H9 (cell line): ENCODE measurements at regions not wholly inside any gene's neighbourhood (a gene's known extent, or its start where the extent isn't known, plus 50 kb on each side); places are given as distances from the start of the nearest gene placed in this dataset.
"Not testable (repeated sequence)": the region's sequence is repeated elsewhere in the genome, so short reads cannot be mapped to it uniquely, and the experiment has no call there.

Experiments
- DNase-seq: peaks from one replicate; pipeline ENCODE4 v3.0.0-alpha.2; 2017
- H2AFZ ChIP-seq: one replicate; pipeline ENCODE4 v1.6.1; 2013; ENCODE audit warnings: mild to moderate bottlenecking, low read length, control low read depth, moderate library complexity
- H2AK5ac ChIP-seq: 2 replicates; pipeline ENCODE4 v1.6.1; 2013; ENCODE audit warnings: low read length, control low read depth, mixed read lengths; ENCODE audit not compliant: insufficient read length
- H2BK120ac ChIP-seq: one replicate; pipeline ENCODE4 v1.6.1; 2013; ENCODE audit warnings: low read depth, mild to moderate bottlenecking, low read length, control low read depth, inconsistent platforms; ENCODE audit not compliant: poor library complexity, severe bottlenecking
- H2BK12ac ChIP-seq: 2 replicates; pipeline ENCODE4 v1.6.1; 2013; ENCODE audit warnings: low read length, control low read depth, mixed read lengths, low read depth; ENCODE audit not compliant: insufficient read length
- H2BK15ac ChIP-seq: 2 replicates; pipeline ENCODE4 v1.6.1; 2013; ENCODE audit warnings: low read depth, low read length, control low read depth
- H2BK20ac ChIP-seq: one replicate; pipeline ENCODE4 v1.6.1; 2013; ENCODE audit warnings: low read depth, mild to moderate bottlenecking, low read length, control low read depth, inconsistent platforms; ENCODE audit not compliant: poor library complexity, severe bottlenecking
- H2BK5ac ChIP-seq: 2 replicates; pipeline ENCODE4 v1.6.1; 2013; ENCODE audit warnings: low read length, control low read depth, mixed read lengths; ENCODE audit not compliant: insufficient read length
- H3K14ac ChIP-seq: 2 replicates; pipeline ENCODE4 v1.6.1; 2013; ENCODE audit warnings: low read length, control low read depth; ENCODE audit not compliant: insufficient read depth
- H3K18ac ChIP-seq: 2 replicates; pipeline ENCODE4 v1.6.1; 2013; ENCODE audit warnings: low read depth, mild to moderate bottlenecking, mixed read lengths, low read length, control low read depth; ENCODE audit not compliant: insufficient read length
- H3K23ac ChIP-seq: 2 replicates; pipeline ENCODE4 v1.6.1; 2013; ENCODE audit warnings: low read length, control low read depth, mixed read lengths, low read depth; ENCODE audit not compliant: insufficient read length
- H3K23me2 ChIP-seq: 2 replicates; pipeline ENCODE4 v1.6.1; 2013; ENCODE audit warnings: low read depth, mild to moderate bottlenecking, mixed read lengths, low read length, control low read depth; ENCODE audit not compliant: insufficient read length, poor library complexity, severe bottlenecking
- H3K27ac ChIP-seq: 2 replicates; pipeline ENCODE4 v1.5.1; 2013; ENCODE audit warnings: low read length, control low read depth, mixed read lengths, low read depth; ENCODE audit not compliant: insufficient read length
- H3K27me3 ChIP-seq: 2 replicates; pipeline ENCODE4 v1.6.1; 2013; ENCODE audit warnings: low read length, control low read depth, inconsistent platforms; ENCODE audit not compliant: insufficient read depth
- H3K4ac ChIP-seq: 2 replicates; pipeline ENCODE4 v1.6.1; 2013; ENCODE audit warnings: low read depth, mild to moderate bottlenecking, control low read depth, inconsistent platforms, low read length, moderate library complexity
- H3K4me1 ChIP-seq: 2 replicates; pipeline ENCODE4 v1.6.1; 2013; ENCODE audit warnings: low read length, control low read depth, inconsistent platforms; ENCODE audit not compliant: insufficient read depth
- H3K4me2 ChIP-seq: 2 replicates; pipeline ENCODE4 v1.6.1; 2013; ENCODE audit warnings: low read length, control low read depth, mixed read lengths; ENCODE audit not compliant: insufficient read length, insufficient read depth
- H3K56ac ChIP-seq: 2 replicates; pipeline ENCODE4 v1.6.1; 2013; ENCODE audit warnings: low read depth, mild to moderate bottlenecking, mixed read lengths, low read length, control low read depth; ENCODE audit not compliant: insufficient read length
- H3K79me1 ChIP-seq: 2 replicates; pipeline ENCODE4 v1.6.1; 2013; ENCODE audit warnings: low read depth, mild to moderate bottlenecking, moderate library complexity, low read length, control low read depth, inconsistent platforms; ENCODE audit not compliant: insufficient read depth, poor library complexity, severe bottlenecking
- H3K79me2 ChIP-seq: 2 replicates; pipeline ENCODE4 v1.6.1; 2013; ENCODE audit warnings: low read length, control low read depth, inconsistent platforms; ENCODE audit not compliant: insufficient read depth
- H3K9ac ChIP-seq: 2 replicates; pipeline ENCODE4 v1.6.1; 2013; ENCODE audit warnings: low read length, control low read depth, mixed read lengths; ENCODE audit not compliant: insufficient read length; ENCODE audit errors: extremely low read depth
- H3K9me3 ChIP-seq: one replicate; pipeline ENCODE4 v1.6.1; 2013; ENCODE audit warnings: low read depth, low read length, inconsistent platforms; ENCODE audit not compliant: control insufficient read depth
- H3T11ph ChIP-seq: one replicate; pipeline ENCODE4 v1.6.1; 2013; ENCODE audit warnings: mild to moderate bottlenecking, low read length, control low read depth, inconsistent platforms
- H4K20me1 ChIP-seq: one replicate; pipeline ENCODE4 v1.6.1; 2013; ENCODE audit not compliant: control insufficient read depth, insufficient read length, insufficient read depth
- H4K5ac ChIP-seq: 2 replicates; pipeline ENCODE4 v1.6.1; 2013; ENCODE audit warnings: low read depth, mild to moderate bottlenecking, mixed read lengths, low read length, control low read depth; ENCODE audit not compliant: insufficient read length
- H4K8ac ChIP-seq: replicated peaks from 2 replicates; pipeline ENCODE4 v1.6.1; 2013; ENCODE audit warnings: low read length, control low read depth, mixed read lengths, low read depth; ENCODE audit not compliant: insufficient read length
- H4K91ac ChIP-seq: 2 replicates; pipeline ENCODE4 v1.6.1; 2013; ENCODE audit warnings: low read depth, mild to moderate bottlenecking, moderate library complexity, mixed read lengths, low read length, control low read depth; ENCODE audit not compliant: insufficient read length
- H3K27ac Mint-ChIP-seq, 3 experiments: 2 replicates in 2 of 3; 3 replicates in 1 of 3; pipeline ENCODE4 v1.8.0; 2020 to 2021; ENCODE audit warnings: mixed read lengths in 3 of 3, mild to moderate bottlenecking in 1 of 3, moderate library complexity in 1 of 3
- H3K27me3 Mint-ChIP-seq: 2 replicates; pipeline ENCODE4 v1.8.0; 2021; ENCODE audit warnings: low read depth, mild to moderate bottlenecking, moderate library complexity, mixed read lengths
- H3K36me3 Mint-ChIP-seq, 3 experiments: 2 replicates in 2 of 3; 3 replicates in 1 of 3; pipeline ENCODE4 v1.8.0; 2020 to 2021; ENCODE audit warnings: low read depth in 3 of 3, mixed read lengths in 3 of 3; ENCODE audit not compliant: insufficient read depth in 1 of 3
- H3K4me1 Mint-ChIP-seq, 2 experiments: 2 replicates each; pipeline ENCODE4 v1.8.0; 2020; ENCODE audit warnings: mixed read lengths in 2 of 2
- H3K4me3 Mint-ChIP-seq, 2 experiments: 2 replicates in 1 of 2; 3 replicates in 1 of 2; pipeline ENCODE4 v1.8.0; 2020 to 2021; ENCODE audit warnings: mild to moderate bottlenecking in 2 of 2, mixed read lengths in 2 of 2, moderate library complexity in 1 of 2
- H3K9me3 Mint-ChIP-seq, 2 experiments: 2 replicates in 1 of 2; 3 replicates in 1 of 2; pipeline ENCODE4 v1.8.0; 2020; ENCODE audit warnings: mild to moderate bottlenecking in 2 of 2, mixed read lengths in 2 of 2, moderate library complexity in 1 of 2
- WGBS: extraction: QIAGEN DNeasy Blood & Tissue Kit; methylation state at CpG from one replicate; pipeline ENCODE4 v1.1.7; 2013; ENCODE audit warnings: missing lambda C conversion rate, low lambda C conversion rate, mixed read lengths; ENCODE audit not compliant: insufficient read length; ENCODE audit errors: extremely low coverage; 5-methylcytosine and 5-hydroxymethylcytosine counted together
- TF ChIP-seq, protein P1 (sequence below): fragments of 200-600 bp; sonication (generic); conservative IDR thresholded peaks from 3 replicates; pipeline ENCODE4 v1.8.0; 2021; ENCODE audit warnings: antibody characterized with exemption, mild to moderate bottlenecking

DNA sequence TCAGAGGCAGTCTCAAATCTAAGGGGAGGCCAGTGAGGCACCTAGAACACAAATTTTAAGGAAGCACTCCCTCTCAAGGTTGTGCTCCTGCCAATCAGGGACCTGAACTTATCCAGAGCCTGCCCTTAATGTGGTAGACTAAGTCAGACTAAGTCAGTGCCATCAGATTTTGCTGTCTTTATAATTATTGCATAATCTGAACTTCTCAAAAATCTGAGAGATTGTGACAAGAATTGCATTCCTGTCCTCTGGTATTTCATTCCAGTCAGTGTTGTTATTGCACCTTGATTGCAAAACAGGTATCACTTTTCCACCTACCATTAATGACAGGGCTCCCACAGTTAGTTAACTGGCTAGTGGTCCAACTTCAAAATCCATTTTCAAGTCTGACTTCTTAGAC is 197.1 kb upstream of the HCN1 start:
- Histone ChIP-seq H3K23ac (no peak overlapping the region), H2BK120ac (no peak overlapping the region), H3K27ac (no peak overlapping the region), H3K4me1 (no peaks in the 10 kb centered on the region), H3K9ac (no peak overlapping the region), H4K20me1 (no peaks in the 10 kb centered on the region), H4K91ac (no peak overlapping the region), H2AK5ac (no peak overlapping the region), H3K9me3 (peaks cover 44% of the 10 kb centered on the region), H2BK20ac (no peak overlapping the region), H3K27me3 (no peaks in the 10 kb centered on the region), H2BK15ac (no peak overlapping the region), H3K18ac (no peak overlapping the region), H4K8ac (no peak overlapping the region), H3K4me2 (no peak overlapping the region), H2AFZ (no peak overlapping the region), H3K79me2 (no peaks in the 10 kb centered on the region), H3K56ac (no peak overlapping the region), H2BK5ac (no peak overlapping the region), H3K14ac (no peak overlapping the region), H3T11ph (no peak overlapping the region), H2BK12ac (no peak overlapping the region), H3K4ac (no peak overlapping the region), H3K23me2 (no peaks in the 10 kb centered on the region), H3K79me1 (no peaks in the 10 kb centered on the region), H4K5ac (no peak overlapping the region)
- H3K27me3 Mint-ChIP-seq = peaks cover 1% of the 10 kb centered on the region; the same call in 1 of the 2 replicates
- H3K9me3 Mint-ChIP-seq = peaks cover 70 to 76% of the 10 kb centered on the region in 2 experiments
- H3K4me1 Mint-ChIP-seq = no peaks in the 10 kb centered on the region
- peaks cover 10 to 20% (median 10%) of the 10 kb centered on the region in 3 experiments; a peak in 6 of 7 replicates for H3K36me3 Mint-ChIP-seq
- no peak for DNase-seq
- H3K27ac Mint-ChIP-seq = no peak overlapping the region
- TF ChIP-seq, protein P1, sequence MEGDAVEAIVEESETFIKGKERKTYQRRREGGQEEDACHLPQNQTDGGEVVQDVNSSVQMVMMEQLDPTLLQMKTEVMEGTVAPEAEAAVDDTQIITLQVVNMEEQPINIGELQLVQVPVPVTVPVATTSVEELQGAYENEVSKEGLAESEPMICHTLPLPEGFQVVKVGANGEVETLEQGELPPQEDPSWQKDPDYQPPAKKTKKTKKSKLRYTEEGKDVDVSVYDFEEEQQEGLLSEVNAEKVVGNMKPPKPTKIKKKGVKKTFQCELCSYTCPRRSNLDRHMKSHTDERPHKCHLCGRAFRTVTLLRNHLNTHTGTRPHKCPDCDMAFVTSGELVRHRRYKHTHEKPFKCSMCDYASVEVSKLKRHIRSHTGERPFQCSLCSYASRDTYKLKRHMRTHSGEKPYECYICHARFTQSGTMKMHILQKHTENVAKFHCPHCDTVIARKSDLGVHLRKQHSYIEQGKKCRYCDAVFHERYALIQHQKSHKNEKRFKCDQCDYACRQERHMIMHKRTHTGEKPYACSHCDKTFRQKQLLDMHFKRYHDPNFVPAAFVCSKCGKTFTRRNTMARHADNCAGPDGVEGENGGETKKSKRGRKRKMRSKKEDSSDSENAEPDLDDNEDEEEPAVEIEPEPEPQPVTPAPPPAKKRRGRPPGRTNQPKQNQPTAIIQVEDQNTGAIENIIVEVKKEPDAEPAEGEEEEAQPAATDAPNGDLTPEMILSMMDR = no peak
- H3K4me3 Mint-ChIP-seq = no peak overlapping the region

DNA sequence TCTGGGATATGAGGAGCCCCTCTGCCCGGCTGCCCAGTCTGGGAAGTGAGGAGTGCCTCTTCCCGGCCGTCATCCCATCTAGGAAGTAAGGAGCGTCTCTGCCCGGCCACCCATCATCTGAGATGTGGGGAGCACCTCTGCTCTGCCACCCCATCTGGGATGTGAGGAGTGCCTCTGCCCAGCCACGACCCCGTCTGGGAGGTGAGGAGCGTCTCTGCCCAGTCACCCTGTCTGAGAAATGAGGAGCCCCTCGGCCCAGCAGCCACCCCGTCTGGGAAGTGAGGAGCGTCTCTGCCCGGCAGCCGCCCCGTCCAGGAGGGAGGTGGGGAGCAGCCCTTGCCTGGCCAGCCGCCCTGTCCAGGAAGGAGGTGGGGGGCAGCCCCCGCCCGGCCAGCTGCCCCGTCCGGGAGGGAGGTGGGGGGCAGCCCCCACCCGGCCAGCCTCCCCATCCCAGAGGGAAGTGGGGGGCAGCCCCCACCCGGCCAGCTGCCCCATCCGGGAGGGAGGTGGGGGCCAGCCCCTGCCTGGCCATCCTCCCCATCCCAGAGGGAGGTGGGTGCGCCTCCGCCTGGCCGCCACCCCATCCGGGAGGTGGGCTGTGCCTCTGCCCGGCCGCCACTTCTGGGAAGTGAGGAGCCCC is 194.4 kb upstream of the HCN1 start:
- Mint-ChIP-seq H3K36me3 (peaks cover 10 to 22% (median 14%) of the 10 kb centered on the region in 3 experiments; a peak in 6 of 7 replicates), H3K9me3 (peaks cover 78 to 81% of the 10 kb centered on the region in 2 experiments)
- H3T11ph ChIP-seq, H4K8ac ChIP-seq, H3K27me3 ChIP-seq, H3K23me2 ChIP-seq, H3K9ac ChIP-seq, H2BK120ac ChIP-seq, H3K4me2 ChIP-seq, H3K4me1 Mint-ChIP-seq, H4K91ac ChIP-seq, H3K14ac ChIP-seq, H3K4ac ChIP-seq, H2AFZ ChIP-seq, H3K18ac ChIP-seq, H2BK12ac ChIP-seq, H3K27me3 Mint-ChIP-seq, DNase-seq, H2BK5ac ChIP-seq, H2AK5ac ChIP-seq, H2BK20ac ChIP-seq, H4K20me1 ChIP-seq, H3K4me3 Mint-ChIP-seq, H3K4me1 ChIP-seq, H3K23ac ChIP-seq, H3K56ac ChIP-seq, H3K79me2 ChIP-seq, H2BK15ac ChIP-seq, H3K27ac Mint-ChIP-seq, H4K5ac ChIP-seq, H3K27ac ChIP-seq, H3K79me1 ChIP-seq: not testable (repeated sequence)
- peaks cover 59% of the 10 kb centered on the region for H3K9me3 ChIP-seq
- no CpG with 5 or more reads among the region's 28 CpGs for WGBS
